AML-193 (cell line): ENCODE measurements at regions not wholly inside any gene's neighbourhood (a gene's known extent, or its start where the extent isn't known, plus 50 kb on each side); places are given as distances from the start of the nearest gene placed in this dataset.

Source experiments
- DNase-seq, 2 experiments: peaks; one replicate each; lab custom pipeline; 2025; lab: John Stamatoyannopoulos, UW

DNA sequence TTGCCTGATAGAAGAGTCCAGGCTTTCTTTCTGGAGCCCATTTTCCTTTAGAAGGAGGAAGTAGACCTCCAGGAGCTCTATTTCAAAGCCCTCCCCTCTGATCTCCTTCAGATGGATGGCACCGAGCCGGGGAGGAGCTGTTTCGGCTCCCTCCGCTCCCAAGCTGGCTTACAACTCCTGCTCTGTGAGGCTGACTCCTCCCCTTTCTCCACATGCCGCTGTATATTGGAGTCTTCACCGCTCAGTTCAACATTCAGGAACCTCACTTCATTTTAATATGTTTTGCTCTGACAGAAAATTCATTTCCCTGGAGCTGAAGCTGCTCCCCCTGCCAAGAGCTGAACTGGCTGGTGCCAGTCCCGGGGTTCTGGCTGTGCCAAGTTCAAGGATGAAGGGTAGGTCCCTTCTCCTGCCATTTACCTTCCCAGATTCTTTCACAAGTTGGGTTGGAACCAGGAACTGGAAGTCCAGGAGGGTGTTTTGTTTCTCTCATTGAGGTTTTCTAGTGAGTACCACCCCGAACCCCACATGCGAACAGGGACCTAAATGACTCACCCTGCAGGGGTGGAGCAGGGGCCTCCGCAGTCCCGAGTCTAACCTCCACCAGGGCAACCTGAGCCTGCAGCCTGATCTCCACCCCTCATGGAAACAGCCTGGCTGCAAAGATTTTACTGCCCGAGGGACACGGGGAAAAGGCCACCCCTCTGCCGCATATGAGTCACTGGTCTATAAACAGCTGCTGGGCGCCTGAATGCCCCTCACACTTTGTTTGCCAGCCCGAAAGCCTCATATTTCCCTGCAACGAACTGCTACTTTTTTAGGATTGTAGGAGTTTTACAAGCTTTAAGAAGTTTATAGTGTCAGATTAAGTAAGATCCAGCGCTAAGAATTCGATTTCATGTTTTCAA, 68.6 kb upstream of the FOXA2 start:
- DNase-seq = no peak

DNA sequence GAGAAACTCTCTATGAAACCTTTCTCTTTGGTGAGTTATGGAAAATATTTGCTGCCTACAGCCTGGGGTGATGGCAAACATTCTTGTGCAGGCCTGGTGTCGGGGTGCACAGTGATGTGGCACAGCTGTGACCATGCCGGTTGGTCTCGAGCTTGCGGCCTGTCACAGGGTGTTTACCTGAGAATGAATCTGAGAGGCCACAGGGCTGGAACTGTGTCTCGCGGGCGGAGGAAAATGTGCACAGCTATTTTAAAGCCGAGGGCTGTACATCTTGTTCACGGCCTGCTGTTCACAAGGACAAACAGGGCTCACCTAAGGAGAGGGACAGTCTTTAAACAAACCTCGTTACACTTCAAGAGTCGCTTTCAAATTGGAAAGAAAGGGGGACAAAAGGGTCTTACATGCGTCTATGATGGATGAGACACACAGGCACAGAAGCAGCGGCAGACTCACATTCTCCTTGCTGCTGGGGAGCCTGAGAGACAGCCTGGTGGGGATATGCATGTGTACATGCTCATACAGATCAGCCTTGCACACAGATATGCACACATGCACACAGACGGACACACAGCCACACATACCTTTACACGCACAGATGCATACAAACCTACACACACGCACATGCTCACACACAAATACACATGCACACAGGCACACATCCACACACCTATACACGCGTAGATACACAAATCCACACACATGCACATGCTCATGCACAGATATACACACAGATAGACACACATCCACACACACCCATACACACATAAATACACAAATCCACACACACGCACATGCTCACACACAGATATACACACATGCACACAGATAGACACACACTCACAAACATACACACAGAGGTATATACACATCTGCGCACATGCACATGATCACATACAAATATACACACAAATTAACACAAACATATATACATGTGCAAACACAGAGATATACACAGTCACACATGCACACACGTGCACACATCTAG, 69.6 kb upstream of the FOXA2 start:
- no peak for DNase-seq

DNA sequence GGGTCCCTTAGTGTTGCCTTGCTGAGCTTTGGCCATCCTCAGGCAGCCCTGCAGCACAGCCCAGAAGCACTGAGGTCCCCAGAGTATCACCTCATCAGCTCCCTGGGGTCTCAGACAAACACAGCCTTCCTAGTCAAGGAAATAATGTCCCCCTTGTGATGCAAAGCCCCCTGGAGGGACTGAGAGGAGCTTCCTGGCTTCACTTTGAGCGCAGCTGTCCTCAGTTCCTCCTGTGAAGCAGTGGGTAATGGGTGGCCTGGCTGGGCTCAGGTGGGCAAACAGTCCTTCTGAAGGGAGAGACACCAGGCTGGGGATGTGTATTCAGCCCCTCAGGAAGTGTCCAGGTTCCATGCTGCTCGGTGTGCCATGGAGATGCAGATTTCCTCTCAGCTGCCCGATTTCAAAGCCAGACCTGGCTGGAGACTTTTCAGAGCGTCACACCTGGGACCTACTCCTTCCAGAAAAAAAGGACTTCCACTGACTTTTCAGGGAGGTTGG, 79.2 kb upstream of the FOXA2 start:
- no peak for DNase-seq

DNA sequence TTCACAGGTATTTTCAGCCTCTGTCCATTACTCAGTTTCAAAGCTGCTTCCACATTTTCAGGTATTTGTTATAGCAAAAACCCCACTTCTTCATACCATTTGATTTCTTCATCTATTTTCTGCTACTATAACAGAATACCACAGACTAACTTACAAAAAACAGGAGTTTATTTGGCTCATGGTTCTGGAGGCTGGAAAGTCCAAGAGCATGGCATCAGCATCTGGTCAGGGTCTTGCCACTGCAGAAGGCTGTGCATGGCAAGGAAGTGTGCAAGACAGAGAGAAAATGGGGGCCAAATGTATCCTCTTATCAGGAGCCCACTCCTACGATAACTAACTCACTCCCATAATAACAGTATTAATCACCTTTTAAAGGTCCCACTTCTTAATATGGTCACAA, 82.8 kb upstream of the FOXA2 start:
- no peak for DNase-seq

DNA sequence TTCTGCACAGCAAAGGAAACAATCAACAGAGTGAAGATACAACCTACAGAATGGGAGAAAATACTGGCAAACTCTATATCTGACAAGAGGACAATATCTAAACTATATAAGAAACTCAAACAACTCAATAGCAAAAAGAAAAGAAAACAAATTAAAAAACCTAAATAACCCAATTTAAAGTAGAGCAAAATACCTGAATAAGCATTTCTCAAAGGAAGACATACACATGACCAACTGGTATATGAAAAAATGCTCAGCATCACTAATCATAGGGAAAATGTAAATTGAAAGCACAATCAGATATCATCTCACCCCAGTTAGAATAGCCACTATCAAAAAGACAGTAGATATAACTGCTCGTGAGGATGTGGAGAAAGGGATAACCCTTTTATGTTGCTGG, 87.8 kb upstream of the FOXA2 start:
- DNase-seq = no peak

GRCh38 chr20:22673467-22673866, 89.1 kb upstream of the FOXA2 start:
- DNase-seq = no peak

GRCh38 chr20:22675341-22675740, 91.0 kb upstream of the FOXA2 start:
- DNase-seq = no peak

DNA sequence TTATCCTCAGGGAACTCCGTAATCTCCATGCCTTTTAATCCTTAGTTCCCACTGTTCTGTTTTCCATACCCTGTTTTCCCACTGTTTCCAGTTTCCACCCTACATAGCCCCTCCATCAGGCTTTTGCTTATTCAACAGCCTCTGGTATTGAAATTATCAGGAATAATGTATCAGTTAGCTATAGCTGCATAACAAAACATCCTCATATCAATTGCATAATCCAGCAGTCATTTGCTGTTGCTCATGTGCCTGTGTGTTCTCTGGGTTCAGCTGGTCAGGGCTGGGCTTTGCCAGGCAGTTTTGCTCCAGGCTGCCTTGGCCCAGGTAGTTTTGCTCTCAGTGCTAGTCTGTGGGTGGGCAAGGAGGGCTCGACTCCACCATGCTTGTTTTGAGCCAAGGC, 94.3 kb upstream of the FOXA2 start:
- no peak for DNase-seq

DNA sequence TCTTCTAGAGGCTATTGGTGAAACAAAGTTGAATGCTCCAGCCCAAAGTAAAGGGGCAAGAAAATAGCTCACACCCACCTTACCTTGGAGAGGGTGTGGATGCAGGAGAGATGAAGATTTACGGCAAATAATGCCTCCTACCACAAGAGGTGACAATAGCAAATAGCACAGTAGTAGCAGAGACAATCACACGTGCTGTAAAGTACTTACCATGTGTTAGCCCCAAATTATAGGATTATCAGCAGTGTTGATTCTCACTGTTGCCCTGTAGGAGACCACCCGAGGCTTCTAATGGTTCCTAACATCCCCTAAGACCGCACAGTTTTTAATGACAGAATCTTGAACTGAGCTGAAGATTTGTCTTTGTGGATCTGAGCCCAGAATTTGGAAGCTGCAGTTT, 94.8 kb upstream of the FOXA2 start:
- no peak for DNase-seq

DNA sequence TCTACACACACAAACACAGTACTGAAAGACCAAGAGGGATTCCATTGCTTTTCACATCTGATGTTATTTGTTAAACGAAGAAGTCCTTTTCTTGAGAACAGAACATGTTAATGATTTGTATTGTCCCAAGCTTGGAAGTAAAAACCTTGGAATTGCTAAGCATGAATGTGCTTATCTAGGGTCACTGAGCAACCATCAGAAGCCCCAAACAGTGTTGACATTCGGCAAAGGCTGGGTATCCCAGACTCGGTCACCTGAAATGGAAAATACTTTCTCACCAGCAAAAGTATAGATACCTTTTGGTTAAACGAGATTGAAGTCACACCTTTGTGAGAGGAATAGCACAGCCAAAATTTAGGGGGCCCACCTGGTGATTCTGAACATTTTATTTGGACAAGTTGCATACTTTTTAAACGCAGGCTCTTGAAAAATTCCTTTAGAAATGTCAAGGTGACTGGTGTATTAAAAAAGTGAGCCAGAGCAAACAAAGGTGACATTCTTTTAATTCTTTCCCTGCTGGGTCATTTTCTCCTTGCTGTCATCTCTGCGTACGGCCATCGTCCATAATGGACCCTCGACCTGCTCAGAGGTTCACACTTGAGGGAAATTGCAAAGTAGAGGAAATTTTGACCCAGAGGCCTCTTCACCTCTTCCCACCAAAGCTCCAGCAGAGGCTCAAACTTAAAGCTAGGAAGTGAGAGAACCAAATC, 95.8 kb upstream of the FOXA2 start:
- DNase-seq = no peak

- DNase-seq = no peak
These were observed 97.3 kb upstream of the FOXA2 start for GRCh38 chr20:22681591-22682248.

DNA sequence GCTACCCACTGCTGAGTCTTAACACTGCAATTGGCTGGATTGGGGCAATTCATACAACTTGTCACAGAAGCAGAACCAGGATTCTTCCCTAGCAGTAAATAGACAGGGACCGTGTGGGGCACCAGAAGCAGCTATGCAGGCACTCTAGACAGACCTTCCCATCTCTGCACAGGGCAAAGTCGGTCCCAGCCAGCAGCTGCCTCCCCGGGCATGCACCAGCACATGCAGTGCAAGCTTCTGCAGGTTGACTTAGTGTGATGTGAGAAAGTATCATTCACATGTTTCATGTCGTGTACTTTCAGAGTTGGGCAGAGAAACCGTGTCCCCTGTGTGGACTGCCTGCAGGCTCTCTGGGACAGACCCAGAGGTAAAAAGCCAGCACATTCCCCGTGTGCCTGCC, 98.0 kb upstream of the FOXA2 start:
- DNase-seq = no peak

- peak; percentile 45 to 59 for DNase-seq
These were observed 99.8 kb upstream of the FOXA2 start for GRCh38 chr20:22684072-22684762.

DNA sequence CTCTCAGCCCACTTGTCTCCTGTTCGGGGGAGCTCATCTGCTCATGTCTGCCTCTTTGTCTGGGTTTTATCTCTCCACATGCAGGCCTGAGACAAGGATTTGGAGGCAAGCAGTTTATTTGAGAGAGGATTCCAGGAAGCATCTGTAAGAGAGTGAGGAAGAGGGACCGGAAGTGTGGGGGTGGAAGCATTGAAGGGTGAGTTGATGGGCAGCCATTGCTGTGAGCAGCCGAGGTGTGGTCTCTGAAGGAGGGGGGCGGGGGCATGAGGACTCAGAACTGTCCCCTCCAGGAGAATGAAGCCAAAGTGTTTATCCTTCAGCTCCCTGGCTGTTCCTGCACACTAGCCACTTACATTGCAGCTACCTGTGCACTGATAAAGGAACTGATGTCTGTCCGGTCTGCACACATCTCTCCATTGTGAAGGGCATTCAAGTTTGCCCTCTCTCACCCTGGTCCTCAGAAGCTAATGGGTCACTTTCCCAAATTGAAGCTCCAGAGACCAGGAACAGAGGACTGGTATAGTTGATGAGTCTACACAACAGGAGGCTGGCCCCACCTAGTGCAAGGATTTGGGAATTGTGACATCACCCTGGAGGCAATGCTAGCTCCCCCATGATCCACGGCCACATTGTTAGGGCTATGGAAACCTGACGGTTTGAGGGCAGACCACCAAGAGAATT, 100.5 kb upstream of the FOXA2 start:
- no peak for DNase-seq

GRCh38 chr20:22686097-22686496, 101.7 kb upstream of the FOXA2 start:
- peak; percentile 7 to 18 for DNase-seq

GRCh38 chr20:22687676-22688349, 103.4 kb upstream of the FOXA2 start:
- DNase-seq = no peak

- DNase-seq = no peak
These were observed 104.1 kb upstream of the FOXA2 start for GRCh38 chr20:22688485-22688884.

GRCh38 chr20:22689266-22689665, 104.9 kb upstream of the FOXA2 start:
- no peak for DNase-seq

DNA sequence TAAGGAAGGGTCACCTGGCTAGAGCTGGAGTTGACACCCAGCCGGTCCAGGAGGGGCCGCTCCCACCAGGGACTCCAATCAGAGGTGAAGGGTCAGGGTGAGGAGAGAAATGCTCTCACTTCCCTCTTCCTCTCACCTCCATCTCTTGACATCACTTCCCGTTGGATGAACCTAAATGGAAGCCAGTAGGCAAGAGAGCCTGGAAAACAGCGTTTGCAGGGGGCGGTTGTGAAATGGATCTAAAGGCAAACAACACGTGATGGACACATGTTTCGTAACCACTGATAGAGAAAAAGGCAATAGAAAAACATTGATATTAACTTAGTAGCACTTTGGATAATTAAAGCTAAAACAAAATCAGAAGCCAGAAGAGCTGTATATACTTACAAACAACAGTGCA, 105.6 kb upstream of the FOXA2 start:
- no peak for DNase-seq
